GM23338 (cell line): ENCODE measurements at regions not wholly inside any gene's neighbourhood (a gene's known extent, or its start where the extent isn't known, plus 50 kb on each side); places are given as distances from the start of the nearest gene placed in this dataset.

Experiments used
- ATAC-seq: fragments of 200-7000 bp; cut with Tn5 transposase; 3 replicates; pipeline ENCODE4 v1.9.1; 2020
- DNase-seq: peaks from one replicate; pipeline ENCODE4 v3.0.0-alpha.2; 2015; ENCODE audit warnings: low spot score
- H2AFZ ChIP-seq: fragments of 200-600 bp; sonication (generic); 2 replicates; pipeline ENCODE4 v1.8.0; 2016; ENCODE audit warnings: antibody characterized with exemption, mild to moderate bottlenecking, moderate library complexity
- H3F3A ChIP-seq: fragments of 200-600 bp; sonication (generic); replicated peaks from 2 replicates; pipeline ENCODE4 v1.8.0; 2017; ENCODE audit warnings: antibody characterized with exemption, mixed run types, low read depth
- H3K27ac ChIP-seq: fragments of 200-600 bp; sonication (generic); 2 replicates; pipeline ENCODE4 v1.6.1; 2016; ENCODE audit warnings: low read depth
- H3K27me3 ChIP-seq: fragments of 200-600 bp; sonication (generic); 2 replicates; pipeline ENCODE4 v1.8.0; 2016; ENCODE audit warnings: mild to moderate bottlenecking, mixed run types, moderate library complexity; ENCODE audit not compliant: insufficient read depth
- H3K36me3 ChIP-seq: fragments of 200-600 bp; sonication (generic); 2 replicates; pipeline ENCODE4 v1.8.0; 2016; ENCODE audit warnings: mild to moderate bottlenecking; ENCODE audit not compliant: insufficient read depth
- H3K4me1 ChIP-seq: fragments of 200-600 bp; sonication (generic); 2 replicates; pipeline ENCODE4 v1.8.0; 2016; ENCODE audit warnings: mild to moderate bottlenecking, moderate library complexity; ENCODE audit not compliant: insufficient read depth
- H3K4me2 ChIP-seq: fragments of 200-600 bp; sonication (generic); 2 replicates; pipeline ENCODE4 v1.7.1; 2017; ENCODE audit warnings: mixed run types
- H3K4me3 ChIP-seq: fragments of 200-600 bp; sonication (generic); 2 replicates; pipeline ENCODE4 v1.6.1; 2016; ENCODE audit warnings: mixed run types
- H3K79me2 ChIP-seq: fragments of 200-600 bp; sonication (generic); replicated peaks from 2 replicates; pipeline ENCODE4 v1.8.0; 2017; ENCODE audit warnings: mild to moderate bottlenecking; ENCODE audit not compliant: insufficient read depth
- H3K9me2 ChIP-seq: fragments of 200-600 bp; sonication (generic); 2 replicates; pipeline ENCODE4 v1.8.0; 2017; ENCODE audit not compliant: insufficient read depth
- H4K20me1 ChIP-seq: fragments of 200-600 bp; sonication (generic); replicated peaks from 2 replicates; pipeline ENCODE4 v1.8.0; 2017; ENCODE audit warnings: mild to moderate bottlenecking; ENCODE audit not compliant: insufficient read depth
- H3K27ac Mint-ChIP-seq: 2 replicates; pipeline ENCODE4 v1.8.0; 2020; ENCODE audit warnings: inconsistent platforms, mild to moderate bottlenecking, moderate library complexity, mixed read lengths
- H3K27me3 Mint-ChIP-seq: 3 replicates; pipeline ENCODE4 v1.8.0; 2022; ENCODE audit warnings: low read depth, mild to moderate bottlenecking, moderate library complexity, mixed read lengths, inconsistent platforms; ENCODE audit not compliant: insufficient read depth, poor library complexity
- H3K36me3 Mint-ChIP-seq: 3 replicates; pipeline ENCODE4 v1.8.0; 2021; ENCODE audit warnings: low read depth, mild to moderate bottlenecking, inconsistent platforms, moderate library complexity, mixed read lengths
- H3K4me1 Mint-ChIP-seq: 3 replicates; pipeline ENCODE4 v1.8.0; 2020; ENCODE audit warnings: mild to moderate bottlenecking, inconsistent platforms, mixed read lengths
- H3K4me3 Mint-ChIP-seq: 3 replicates; pipeline ENCODE4 v1.8.0; 2021; ENCODE audit warnings: moderate library complexity, mild to moderate bottlenecking, inconsistent platforms, mixed read lengths
- H3K9me3 Mint-ChIP-seq: 3 replicates; pipeline ENCODE4 v1.8.0; 2020; ENCODE audit warnings: moderate library complexity, mild to moderate bottlenecking, inconsistent platforms, mixed read lengths
- CREB1 ChIP-seq: fragments of 250-450 bp; sonication (Bioruptor Pico); IDR thresholded peaks from 2 replicates; pipeline ENCODE4 v1.5.0; 2020; ENCODE audit warnings: low read depth, mild to moderate bottlenecking, moderate library complexity
- CTCF ChIP-seq, 2 experiments: fragments of 200-600 bp in 1 of 2; sonication (generic) in 1 of 2; conservative IDR thresholded peaks; 2 replicates each; pipeline versions ENCODE4 v1.5.1 to v1.6.1; 2016 to 2017; ENCODE audit warnings: antibody characterized with exemption in 2 of 2, low read depth in 2 of 2, mild to moderate bottlenecking in 2 of 2, moderate library complexity in 1 of 2
- ETS1 ChIP-seq: IDR thresholded peaks from 2 replicates; pipeline ENCODE4 v1.6.1; 2016; ENCODE audit warnings: antibody characterized with exemption
- EZH2 ChIP-seq: fragments of 200-600 bp; sonication (generic); IDR thresholded peaks from one replicate; pipeline ENCODE4 v1.8.0; 2017; ENCODE audit warnings: antibody characterized with exemption, mild to moderate bottlenecking, low read depth; ENCODE audit not compliant: unreplicated experiment
- EZH2phosphoT487 ChIP-seq: fragments of 200-600 bp; sonication (generic); IDR thresholded peaks from one replicate; pipeline ENCODE4 v1.8.1; 2018; ENCODE audit warnings: antibody characterized with exemption; ENCODE audit not compliant: unreplicated experiment
- JUNB ChIP-seq: IDR thresholded peaks from one replicate; pipeline ENCODE4 v1.6.1; 2016; ENCODE audit warnings: antibody characterized with exemption; ENCODE audit not compliant: unreplicated experiment
- NANOG ChIP-seq: IDR thresholded peaks from 2 replicates; pipeline ENCODE4 v1.6.1; 2016; ENCODE audit warnings: antibody characterized with exemption, borderline replicate concordance
- POLR2AphosphoS5 ChIP-seq: IDR thresholded peaks from 2 replicates; pipeline ENCODE4 v1.6.1; 2016; ENCODE audit warnings: antibody characterized with exemption, low read depth
- REST ChIP-seq: IDR thresholded peaks from one replicate; pipeline ENCODE4 v1.6.1; 2018; ENCODE audit warnings: antibody characterized with exemption; ENCODE audit not compliant: unreplicated experiment
- STAT1 ChIP-seq: IDR thresholded peaks from one replicate; pipeline ENCODE4 v1.6.1; 2016; ENCODE audit warnings: antibody characterized with exemption; ENCODE audit not compliant: unreplicated experiment
- ZNF114 ChIP-seq: fragments of 250-450 bp; sonication (Bioruptor Pico); IDR thresholded peaks from 2 replicates; pipeline ENCODE4 v1.5.0; 2020; ENCODE audit warnings: mild to moderate bottlenecking, moderate library complexity
- ZNF331 ChIP-seq: fragments of 250-450 bp; sonication (Bioruptor Pico); IDR thresholded peaks from 2 replicates; pipeline ENCODE4 v1.5.0; 2020; ENCODE audit warnings: low read depth, mild to moderate bottlenecking, moderate library complexity
- ZNF462 ChIP-seq: fragments of 250-450 bp; sonication (Bioruptor Pico); IDR thresholded peaks from 2 replicates; pipeline ENCODE4 v1.5.0; 2020; ENCODE audit warnings: mild to moderate bottlenecking, moderate library complexity

GRCh38 chr17:53996890-53997289, 174.2 kb downstream of the KIF2B start:
- Histone ChIP-seq H3K4me3 (no peak overlapping the region), H3K27me3 (no peaks in the 10 kb centered on the region), H3K27ac (no peak overlapping the region), H4K20me1 (no peaks in the 10 kb centered on the region), H3F3A (no peaks in the 10 kb centered on the region), H3K36me3 (no peaks in the 10 kb centered on the region), H3K9me2 (0 out of 2 replicates have a peak, but pooled peaks cover 2% of the 10 kb centered on the region), H3K4me2 (no peak overlapping the region), H2AFZ (no peak overlapping the region), H3K79me2 (no peaks in the 10 kb centered on the region), H3K4me1 (no peaks in the 10 kb centered on the region)
- no peaks in the 10 kb centered on the region for H3K27me3 Mint-ChIP-seq
- ATAC-seq = no peak
- no peaks in the 10 kb centered on the region for H3K9me3 Mint-ChIP-seq
- no peaks in the 10 kb centered on the region for H3K36me3 Mint-ChIP-seq
- no peaks in the 10 kb centered on the region for H3K4me1 Mint-ChIP-seq
- no peak for DNase-seq
- H3K27ac Mint-ChIP-seq = no peak overlapping the region
- no peak overlapping the region for H3K4me3 Mint-ChIP-seq
- TF ChIP-seq JUNB (no peak), ZNF114 (CRISPR knock-in tag) (no peak), REST (no peak), EZH2phosphoT487 (no peak), ZNF331 (CRISPR knock-in tag) (no peak), CREB1 (no peak), NANOG (no peak), EZH2 (no peak), STAT1 (no peak), CTCF (conservative IDR thresholded peaks at IDR 0.05; ENCODE audit: low read depth in 2 of 2) (no peak), POLR2AphosphoS5 (no peak), ETS1 (no peak), ZNF462 (CRISPR knock-in tag) (no peak)
